ENCODE measurements at regions not wholly inside any gene's neighbourhood (a gene's known extent, or its start where the extent isn't known, plus 50 kb on each side); places are given as distances from the start of the nearest gene placed in this dataset.

DNA sequence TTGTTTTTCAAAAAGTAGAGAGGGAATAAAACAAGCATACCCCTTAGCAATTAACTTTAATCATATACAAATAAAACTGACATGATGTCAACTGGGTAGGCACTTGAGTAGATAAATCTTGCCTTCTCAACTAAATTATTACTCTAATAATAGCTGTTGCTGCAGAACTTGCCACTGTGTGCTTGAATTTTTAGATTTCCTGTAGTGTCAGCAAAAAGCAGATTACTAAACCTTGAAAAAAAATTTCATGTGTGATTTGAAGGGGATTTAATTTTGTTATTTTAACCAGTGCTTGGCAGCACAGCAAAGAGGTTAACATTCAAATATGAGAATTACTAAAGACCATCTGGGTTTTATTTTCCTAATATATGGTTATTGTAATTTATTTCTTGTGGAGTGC is 438.3 kb upstream of the SPANXN1 start:
- H3K27me3 ChIP-seq: no peaks in the 10 kb centered on the region
- TF ChIP-seq POLR2AphosphoS5 (IDR thresholded peaks at IDR 0.05): no peak
- in situ Hi-C loops (cut with MboI; ENCODE audit: low pct_ligation_motif_present in 1 of 4, low pct_unique_long_range_greater_than_20kb in 1 of 4, low sequenced_read_pairs in 3 of 4) (no loop called here), intact Hi-C loops (cut with DNase I; ENCODE audit: low total_unique reads) (no loop called here)
- no peaks in the 10 kb centered on the region for H3K4me1 ChIP-seq
- no peaks in the 10 kb centered on the region for H3K36me3 ChIP-seq
- H3K4me3 ChIP-seq: no peak overlapping the region
- no peak for DNase-seq
- no peak overlapping the region for H3K27ac ChIP-seq
- H3K9me3 ChIP-seq: no peaks in the 10 kb centered on the region

DNA sequence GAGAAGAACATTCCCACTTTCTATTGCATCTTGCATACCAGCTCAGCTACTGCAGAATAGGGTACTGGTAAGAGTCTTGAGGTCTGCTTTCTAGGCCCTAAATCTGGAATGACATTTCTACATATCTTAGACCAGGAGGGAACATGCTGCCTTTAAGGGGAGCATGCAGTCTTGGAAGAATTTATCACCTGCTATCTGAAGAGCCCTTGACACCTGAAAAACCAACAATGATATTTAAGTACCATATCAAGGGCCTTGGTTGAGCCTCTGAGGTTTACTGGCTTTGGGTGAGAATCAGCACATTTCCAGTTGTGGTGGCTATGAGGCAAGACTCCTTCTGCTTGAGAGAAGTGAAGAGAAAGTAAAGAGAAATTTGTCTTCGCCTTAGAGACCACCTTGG is 436.8 kb upstream of the SPANXN1 start:
- in situ Hi-C loops (cut with MboI; ENCODE audit: low pct_ligation_motif_present in 1 of 4, low pct_unique_long_range_greater_than_20kb in 1 of 4, low sequenced_read_pairs in 3 of 4): no loop called here
- no peak for TF ChIP-seq POLR2AphosphoS5 (IDR thresholded peaks at IDR 0.05)
- no peak for TF ChIP-seq EP300 (IDR thresholded peaks at IDR 0.05; ENCODE audit: low read depth)
- TF ChIP-seq POLR2A (IDR thresholded peaks at IDR 0.05): no peak
- TF ChIP-seq, protein P1, sequence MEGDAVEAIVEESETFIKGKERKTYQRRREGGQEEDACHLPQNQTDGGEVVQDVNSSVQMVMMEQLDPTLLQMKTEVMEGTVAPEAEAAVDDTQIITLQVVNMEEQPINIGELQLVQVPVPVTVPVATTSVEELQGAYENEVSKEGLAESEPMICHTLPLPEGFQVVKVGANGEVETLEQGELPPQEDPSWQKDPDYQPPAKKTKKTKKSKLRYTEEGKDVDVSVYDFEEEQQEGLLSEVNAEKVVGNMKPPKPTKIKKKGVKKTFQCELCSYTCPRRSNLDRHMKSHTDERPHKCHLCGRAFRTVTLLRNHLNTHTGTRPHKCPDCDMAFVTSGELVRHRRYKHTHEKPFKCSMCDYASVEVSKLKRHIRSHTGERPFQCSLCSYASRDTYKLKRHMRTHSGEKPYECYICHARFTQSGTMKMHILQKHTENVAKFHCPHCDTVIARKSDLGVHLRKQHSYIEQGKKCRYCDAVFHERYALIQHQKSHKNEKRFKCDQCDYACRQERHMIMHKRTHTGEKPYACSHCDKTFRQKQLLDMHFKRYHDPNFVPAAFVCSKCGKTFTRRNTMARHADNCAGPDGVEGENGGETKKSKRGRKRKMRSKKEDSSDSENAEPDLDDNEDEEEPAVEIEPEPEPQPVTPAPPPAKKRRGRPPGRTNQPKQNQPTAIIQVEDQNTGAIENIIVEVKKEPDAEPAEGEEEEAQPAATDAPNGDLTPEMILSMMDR (IDR thresholded peaks at IDR 0.05): no peak
- H3K4me3 ChIP-seq: no peak overlapping the region
- H3K9me3 ChIP-seq: no peaks in the 10 kb centered on the region
- intact Hi-C loops (cut with DNase I; ENCODE audit: low total_unique reads): no loop called here
- 47% methylated on average over 1 of the region's 1 CpG; no CpG with 5 or more reads in 1 of the 2 donors for WGBS, 2 donors (ENCODE audit: low coverage in 1 of 2)
- no peak for DNase-seq
- no peaks in the 10 kb centered on the region for H3K27me3 ChIP-seq
- H3K27ac ChIP-seq: no peak overlapping the region
- no peaks in the 10 kb centered on the region for H3K36me3 ChIP-seq
- H3K4me1 ChIP-seq: no peaks in the 10 kb centered on the region

DNA sequence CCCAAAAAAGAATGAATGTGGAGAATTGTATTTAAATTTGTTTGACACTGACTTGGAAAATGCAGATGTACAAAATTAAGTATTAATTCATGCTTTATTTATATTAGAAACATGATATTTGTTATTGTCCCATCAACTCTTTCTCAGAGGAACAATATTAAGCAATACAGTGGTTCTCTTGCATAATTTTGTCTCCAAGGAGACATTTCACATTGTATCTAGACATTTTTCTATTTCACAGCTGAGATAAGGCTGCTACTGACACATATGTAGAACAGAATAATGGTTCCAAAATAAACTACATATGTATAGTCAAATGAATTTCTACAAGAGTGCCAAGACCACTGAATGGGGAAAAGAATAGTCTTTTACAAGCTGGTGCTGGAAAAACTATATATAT is 427.9 kb upstream of the SPANXN1 start:
- Histone ChIP-seq H3K4me3 (no peak overlapping the region), H3K36me3 (no peaks in the 10 kb centered on the region), H3K27ac (no peak overlapping the region), H3K4me1 (no peaks in the 10 kb centered on the region), H3K9me3 (no peaks in the 10 kb centered on the region), H3K27me3 (no peaks in the 10 kb centered on the region)
- TF ChIP-seq POLR2AphosphoS5 (IDR thresholded peaks at IDR 0.05): no peak
- TF ChIP-seq, protein P1 (IDR thresholded peaks at IDR 0.05): no peak
- intact Hi-C loops (cut with DNase I; ENCODE audit: low total_unique reads): no loop called here
- in situ Hi-C loops (cut with MboI; ENCODE audit: low pct_ligation_motif_present in 1 of 4, low pct_unique_long_range_greater_than_20kb in 1 of 4, low sequenced_read_pairs in 3 of 4): no loop called here
- no peak for DNase-seq

DNA sequence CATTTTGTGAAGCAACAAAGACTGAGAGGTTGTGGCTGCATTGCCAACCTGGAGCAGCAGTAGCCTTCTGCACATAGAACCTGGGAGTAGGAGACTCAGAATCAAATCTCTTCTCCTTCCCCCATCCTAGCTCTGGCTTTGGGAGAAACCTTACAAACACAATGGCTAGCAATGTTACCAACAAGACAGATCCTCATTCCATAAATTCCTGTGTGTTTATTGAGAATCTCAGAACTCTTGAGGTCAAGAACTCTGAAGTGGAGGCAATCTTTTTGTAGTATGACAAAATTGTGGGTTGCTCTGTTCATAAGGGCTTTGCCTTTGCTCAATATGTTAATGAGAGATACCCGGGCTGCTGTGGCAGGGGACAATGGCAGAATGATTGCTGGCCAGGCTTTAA is 406.7 kb upstream of the SPANXN1 start:
- TF ChIP-seq EP300 (IDR thresholded peaks at IDR 0.05; ENCODE audit: low read depth) (no peak), POLR2A (IDR thresholded peaks at IDR 0.05) (no peak), POLR2AphosphoS5 (IDR thresholded peaks at IDR 0.05) (no peak)
- TF ChIP-seq, protein P1 (IDR thresholded peaks at IDR 0.05): no peak
- DNase-seq: no peak
- 22% methylated on average over 1 of the region's 1 CpG; no CpG with 5 or more reads in 1 of the 2 donors for WGBS, 2 donors (ENCODE audit: low coverage in 1 of 2)
- Histone ChIP-seq H3K36me3 (no peaks in the 10 kb centered on the region), H3K27me3 (no peaks in the 10 kb centered on the region), H3K4me3 (no peak overlapping the region), H3K27ac (no peak overlapping the region), H3K9me3 (no peaks in the 10 kb centered on the region), H3K4me1 (no peaks in the 10 kb centered on the region)
- intact Hi-C loops (cut with DNase I; ENCODE audit: low total_unique reads): no loop called here
- in situ Hi-C loops (cut with MboI; ENCODE audit: low pct_ligation_motif_present in 1 of 4, low pct_unique_long_range_greater_than_20kb in 1 of 4, low sequenced_read_pairs in 3 of 4): no loop called here

DNA sequence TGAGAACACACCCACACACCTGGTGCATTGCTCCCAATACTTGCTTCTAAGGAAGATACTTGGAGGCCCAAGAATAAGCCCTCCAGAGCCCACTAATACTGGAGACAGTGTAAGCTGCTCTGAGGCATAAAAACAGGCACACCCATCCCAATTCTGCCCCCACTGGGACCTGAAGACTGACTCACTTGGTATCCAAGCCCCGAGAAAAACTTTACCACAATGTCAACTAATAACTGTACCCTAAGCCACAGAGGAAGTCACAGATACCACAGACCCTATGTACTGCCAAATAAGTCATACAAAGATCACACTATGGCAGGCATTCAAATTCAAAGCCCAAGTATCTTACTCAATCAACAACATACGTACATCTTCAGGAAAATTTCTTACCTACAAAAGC is 398.2 kb upstream of the SPANXN1 start:
- intact Hi-C loops (cut with DNase I; ENCODE audit: low total_unique reads) (no loop called here), in situ Hi-C loops (cut with MboI; ENCODE audit: low pct_ligation_motif_present in 1 of 4, low pct_unique_long_range_greater_than_20kb in 1 of 4, low sequenced_read_pairs in 3 of 4) (no loop called here)
- DNase-seq: no peak
- Histone ChIP-seq H3K9me3 (no peaks in the 10 kb centered on the region), H3K36me3 (no peaks in the 10 kb centered on the region), H3K4me3 (no peak overlapping the region), H3K27ac (no peak overlapping the region), H3K4me1 (no peaks in the 10 kb centered on the region), H3K27me3 (no peaks in the 10 kb centered on the region)
- TF ChIP-seq POLR2AphosphoS5 (IDR thresholded peaks at IDR 0.05): no peak
- TF ChIP-seq, protein P1 (IDR thresholded peaks at IDR 0.05): no peak
- TF ChIP-seq POLR2A (IDR thresholded peaks at IDR 0.05): no peak
- no peak for TF ChIP-seq EP300 (IDR thresholded peaks at IDR 0.05; ENCODE audit: low read depth)
- 49 to 100% methylated on average over 1 to 2 of the region's 2 CpGs for WGBS, 2 donors (ENCODE audit: low coverage in 1 of 2)

Data from transverse colon (tissue), 4 donors.